Lower leg skin (tissue), 3 donors: ENCODE measurements at regions not wholly inside any gene's neighbourhood (a gene's known extent, or its start where the extent isn't known, plus 50 kb on each side); places are given as distances from the start of the nearest gene placed in this dataset.

Experiments
- CTCF ChIP-seq, 3 donors: fragments of 450-650 bp; IDR thresholded peaks; one replicate each; pipeline ENCODE4 v1.5.1; 2016; ENCODE audit warnings: antibody characterized with exemption in 3 of 3, mild to moderate bottlenecking in 3 of 3, moderate library complexity in 2 of 3
- POLR2A ChIP-seq, 2 donors: fragments of 450-650 bp; IDR thresholded peaks; one replicate each; pipeline ENCODE4 v1.6.1; 2016 to 2017; ENCODE audit warnings: antibody characterized with exemption in 2 of 2, mild to moderate bottlenecking in 1 of 2, moderate library complexity in 1 of 2

GRCh38 chr18:56240405-56240804 is 398.0 kb downstream of the TXNL1 start:
- TF ChIP-seq CTCF (IDR thresholded peaks at IDR 0.05) (no peak), POLR2A (IDR thresholded peaks at IDR 0.05) (no peak)
